ENCODE measurements at regions not wholly inside any gene's neighbourhood (a gene's known extent, or its start where the extent isn't known, plus 50 kb on each side); places are given as distances from the start of the nearest gene placed in this dataset.
A peak's percentile ranks its signal among the peaks of the same experiment; 100 is the strongest.
"Not testable (repeated sequence)": the region's sequence is repeated elsewhere in the genome, so short reads cannot be mapped to it uniquely, and the experiment has no call there.

- Histone ChIP-seq H3K9me3 (ENCODE audit: control insufficient read depth, insufficient read depth, low read length) (no peaks in the 10 kb centered on the region), H3K27ac (ENCODE audit: low read length) (no peak overlapping the region)
- DNase-seq (ENCODE audit: low read depth, low spot score) = no peak
Observed at GRCh38 chr13:81916461-81916860, 1575.5 kb upstream of the SPRY2 start.

GRCh38 chr13:81907787-81908372, 1567.0 kb upstream of the SPRY2 start:
- WGBS (ENCODE audit: insufficient coverage, insufficient read length) = no CpG with 5 or more reads among the region's 1 CpG
- no peaks in the 10 kb centered on the region for H3K4me1 ChIP-seq (ENCODE audit: control insufficient read depth, insufficient read depth, low read length)

More at GRCh38 chr13:81916461-81916860, 1575.5 kb upstream of the SPRY2 start:
- Histone ChIP-seq H3K4me1 (ENCODE audit: control insufficient read depth, insufficient read depth, low read length) (no peaks in the 10 kb centered on the region), H3K36me3 (ENCODE audit: control insufficient read depth, insufficient read depth, low read length) (no peaks in the 10 kb centered on the region), H3K4me3 (ENCODE audit: low read length) (no peak overlapping the region), H3K27me3 (ENCODE audit: control insufficient read depth, insufficient read depth, low read length) (no peaks in the 10 kb centered on the region)

GRCh38 chr13:81888855-81889254, 1547.9 kb upstream of the SPRY2 start:
- Histone ChIP-seq H3K36me3 (ENCODE audit: control insufficient read depth, insufficient read depth, low read length) (no peaks in the 10 kb centered on the region), H3K9me3 (ENCODE audit: control insufficient read depth, insufficient read depth, low read length) (no peaks in the 10 kb centered on the region), H3K27me3 (ENCODE audit: control insufficient read depth, insufficient read depth, low read length) (no peaks in the 10 kb centered on the region), H3K4me1 (ENCODE audit: control insufficient read depth, insufficient read depth, low read length) (no peaks in the 10 kb centered on the region), H3K4me3 (ENCODE audit: low read length) (no peak overlapping the region), H3K27ac (ENCODE audit: low read length) (no peak overlapping the region)
- DNase-seq (ENCODE audit: low read depth, low spot score) = no peak
- WGBS (ENCODE audit: insufficient coverage, insufficient read length) = no CpG with 5 or more reads among the region's 2 CpGs

More at GRCh38 chr13:81907787-81908372, 1567.0 kb upstream of the SPRY2 start:
- no peak for DNase-seq (ENCODE audit: low read depth, low spot score)
- Histone ChIP-seq H3K36me3 (ENCODE audit: control insufficient read depth, insufficient read depth, low read length) (no peaks in the 10 kb centered on the region), H3K27ac (ENCODE audit: low read length) (no peak overlapping the region), H3K27me3 (ENCODE audit: control insufficient read depth, insufficient read depth, low read length) (no peaks in the 10 kb centered on the region), H3K9me3 (ENCODE audit: control insufficient read depth, insufficient read depth, low read length) (no peaks in the 10 kb centered on the region), H3K4me3 (ENCODE audit: low read length) (no peak overlapping the region)

GRCh38 chr13:81874681-81875661, 1534.0 kb upstream of the SPRY2 start:
- peak; percentile 83 for DNase-seq (ENCODE audit: low read depth, low spot score)
- H3K27ac ChIP-seq (ENCODE audit: low read length) = peak overlapping the region; percentile 72
- no peaks in the 10 kb centered on the region for H3K36me3 ChIP-seq (ENCODE audit: control insufficient read depth, insufficient read depth, low read length)
- no CpG with 5 or more reads among the region's 10 CpGs for WGBS (ENCODE audit: insufficient coverage, insufficient read length)
- H3K4me1 ChIP-seq (ENCODE audit: control insufficient read depth, insufficient read depth, low read length) = peaks cover 3% of the 10 kb centered on the region; the same call in 1 of the 2 replicates
- no peak overlapping the region for H3K4me3 ChIP-seq (ENCODE audit: low read length)
- H3K27me3 ChIP-seq (ENCODE audit: control insufficient read depth, insufficient read depth, low read length) = no peaks in the 10 kb centered on the region
- H3K9me3 ChIP-seq (ENCODE audit: control insufficient read depth, insufficient read depth, low read length) = no peaks in the 10 kb centered on the region

GRCh38 chr13:81874253-81874652, 1533.3 kb upstream of the SPRY2 start:
- H3K27ac ChIP-seq (ENCODE audit: low read length) = peak overlapping the region; percentile 72
- no CpG with 5 or more reads among the region's 4 CpGs for WGBS (ENCODE audit: insufficient coverage, insufficient read length)

GRCh38 chr13:81872581-81872980, 1531.7 kb upstream of the SPRY2 start:
- no peak for DNase-seq (ENCODE audit: low read depth, low spot score)
- Histone ChIP-seq H3K27me3 (ENCODE audit: control insufficient read depth, insufficient read depth, low read length) (no peaks in the 10 kb centered on the region), H3K27ac (ENCODE audit: low read length) (no peak overlapping the region), H3K36me3 (ENCODE audit: control insufficient read depth, insufficient read depth, low read length) (no peaks in the 10 kb centered on the region), H3K4me1 (ENCODE audit: control insufficient read depth, insufficient read depth, low read length) (peaks cover 3% of the 10 kb centered on the region; the same call in 1 of the 2 replicates), H3K9me3 (ENCODE audit: control insufficient read depth, insufficient read depth, low read length) (no peaks in the 10 kb centered on the region), H3K4me3 (ENCODE audit: low read length) (no peak overlapping the region)
- WGBS (ENCODE audit: insufficient coverage, insufficient read length) = no CpG with 5 or more reads among the region's 3 CpGs

More at GRCh38 chr13:81874253-81874652, 1533.3 kb upstream of the SPRY2 start:
- Histone ChIP-seq H3K9me3 (ENCODE audit: control insufficient read depth, insufficient read depth, low read length) (no peaks in the 10 kb centered on the region), H3K4me3 (ENCODE audit: low read length) (no peak overlapping the region), H3K4me1 (ENCODE audit: control insufficient read depth, insufficient read depth, low read length) (peaks cover 3% of the 10 kb centered on the region; the same call in 1 of the 2 replicates), H3K27me3 (ENCODE audit: control insufficient read depth, insufficient read depth, low read length) (no peaks in the 10 kb centered on the region), H3K36me3 (ENCODE audit: control insufficient read depth, insufficient read depth, low read length) (no peaks in the 10 kb centered on the region)
- DNase-seq (ENCODE audit: low read depth, low spot score) = no peak

GRCh38 chr13:81871751-81872325, 1530.9 kb upstream of the SPRY2 start:
- not testable (repeated sequence) for H3K27me3 ChIP-seq (ENCODE audit: control insufficient read depth, insufficient read depth, low read length); H3K4me1 ChIP-seq (ENCODE audit: control insufficient read depth, insufficient read depth, low read length); H3K27ac ChIP-seq (ENCODE audit: low read length); DNase-seq (ENCODE audit: low read depth, low spot score); H3K4me3 ChIP-seq (ENCODE audit: low read length); H3K9me3 ChIP-seq (ENCODE audit: control insufficient read depth, insufficient read depth, low read length); H3K36me3 ChIP-seq (ENCODE audit: control insufficient read depth, insufficient read depth, low read length)
- no CpG with 5 or more reads among the region's 4 CpGs for WGBS (ENCODE audit: insufficient coverage, insufficient read length)

GRCh38 chr13:81848291-81848690, 1507.4 kb upstream of the SPRY2 start:
- H3K36me3 ChIP-seq (ENCODE audit: control insufficient read depth, insufficient read depth, low read length) = no peaks in the 10 kb centered on the region
- no peaks in the 10 kb centered on the region for H3K27me3 ChIP-seq (ENCODE audit: control insufficient read depth, insufficient read depth, low read length)
- H3K27ac ChIP-seq (ENCODE audit: low read length) = no peak overlapping the region
- no peak for DNase-seq (ENCODE audit: low read depth, low spot score)
- no peaks in the 10 kb centered on the region for H3K4me1 ChIP-seq (ENCODE audit: control insufficient read depth, insufficient read depth, low read length)
- H3K9me3 ChIP-seq (ENCODE audit: control insufficient read depth, insufficient read depth, low read length) = no peaks in the 10 kb centered on the region
- H3K4me3 ChIP-seq (ENCODE audit: low read length) = no peak overlapping the region

- Histone ChIP-seq H3K27me3 (ENCODE audit: control insufficient read depth, insufficient read depth, low read length) (no peaks in the 10 kb centered on the region), H3K9me3 (ENCODE audit: control insufficient read depth, insufficient read depth, low read length) (no peaks in the 10 kb centered on the region), H3K27ac (ENCODE audit: low read length) (no peak overlapping the region), H3K4me3 (ENCODE audit: low read length) (no peak overlapping the region), H3K4me1 (ENCODE audit: control insufficient read depth, insufficient read depth, low read length) (no peaks in the 10 kb centered on the region), H3K36me3 (ENCODE audit: control insufficient read depth, insufficient read depth, low read length) (no peaks in the 10 kb centered on the region)
- no peak for DNase-seq (ENCODE audit: low read depth, low spot score)
- WGBS (ENCODE audit: insufficient coverage, insufficient read length) = no CpG with 5 or more reads among the region's 2 CpGs
Observed at GRCh38 chr13:81846771-81847170, 1505.8 kb upstream of the SPRY2 start.

GRCh38 chr13:81821259-81821658, 1480.3 kb upstream of the SPRY2 start:
- Histone ChIP-seq H3K27ac (ENCODE audit: low read length) (no peak overlapping the region), H3K4me1 (ENCODE audit: control insufficient read depth, insufficient read depth, low read length) (no peaks in the 10 kb centered on the region), H3K36me3 (ENCODE audit: control insufficient read depth, insufficient read depth, low read length) (no peaks in the 10 kb centered on the region), H3K27me3 (ENCODE audit: control insufficient read depth, insufficient read depth, low read length) (no peaks in the 10 kb centered on the region), H3K4me3 (ENCODE audit: low read length) (no peak overlapping the region), H3K9me3 (ENCODE audit: control insufficient read depth, insufficient read depth, low read length) (no peaks in the 10 kb centered on the region)
- 100% methylated on average over 1 of the region's 11 CpGs for WGBS (ENCODE audit: insufficient coverage, insufficient read length)
- DNase-seq (ENCODE audit: low read depth, low spot score) = no peak
